Sigmoid colon (tissue), 6 donors: ENCODE measurements at regions not wholly inside any gene's neighbourhood (a gene's known extent, or its start where the extent isn't known, plus 50 kb on each side); places are given as distances from the start of the nearest gene placed in this dataset.

ENCODE experiments used
- DNase-seq: peaks from one replicate; pipeline ENCODE4 v3.0.0-alpha.2; 2019
- H3K27ac ChIP-seq, 4 donors: fragments of 200-600 bp; sonication (generic); one replicate each; pipeline ENCODE4 v1.5.1; 2016 to 2019; ENCODE audit warnings: mild to moderate bottlenecking in 1 of 4
- H3K27me3 ChIP-seq, 3 donors: fragments of 200-600 bp; sonication (generic); one replicate each; pipeline ENCODE4 v1.5.1; 2019; ENCODE audit warnings: mild to moderate bottlenecking in 1 of 3
- H3K36me3 ChIP-seq, 4 donors: fragments of 200-600 bp; sonication (generic); one replicate each; pipeline ENCODE4 v1.5.1; 2016 to 2019
- H3K4me1 ChIP-seq, 4 donors: fragments of 200-600 bp; sonication (generic); one replicate each; pipeline ENCODE4 v1.5.1; 2017 to 2019
- H3K4me3 ChIP-seq, 4 donors: fragments of 200-600 bp; sonication (generic); one replicate each; pipeline ENCODE4 v1.5.1; 2017 to 2019; ENCODE audit warnings: mild to moderate bottlenecking in 2 of 4, moderate library complexity in 1 of 4
- H3K9me3 ChIP-seq, 4 donors: fragments of 200-600 bp in 3 of 4; sonication (generic) in 3 of 4; one replicate each; pipeline versions ENCODE4 v1.5.1 to v1.6.1; 2013 to 2019
- CTCF ChIP-seq, 4 experiments: fragments of 450-650 bp in 3 of 4; fragments of 200-600 bp in 1 of 4; IDR thresholded peaks; one replicate each; pipeline ENCODE4 v1.5.1; 2016 to 2019; ENCODE audit warnings: antibody characterized with exemption in 4 of 4, mild to moderate bottlenecking in 3 of 4, moderate library complexity in 2 of 4
- EP300 ChIP-seq, 4 donors: sonication (generic); formaldehyde crosslinking; IDR thresholded peaks; one replicate each; pipeline ENCODE4 v1.6.1; 2017; ENCODE audit warnings: antibody characterized with exemption in 4 of 4
- POLR2A ChIP-seq, 2 donors: fragments of 450-650 bp; IDR thresholded peaks; one replicate each; pipeline ENCODE4 v1.6.1; 2016; ENCODE audit warnings: antibody characterized with exemption in 2 of 2, mild to moderate bottlenecking in 2 of 2, moderate library complexity in 2 of 2
- POLR2AphosphoS5 ChIP-seq, 4 donors: sonication (generic); formaldehyde crosslinking; IDR thresholded peaks; one replicate each; pipeline ENCODE4 v1.6.1; 2017; ENCODE audit warnings: antibody characterized with exemption in 4 of 4
- WGBS, 2 donors: extraction: QIAGEN DNeasy Blood & Tissue Kit; methylation state at CpG; one replicate each; pipeline ENCODE4 v1.1.7; 2013; 5-methylcytosine and 5-hydroxymethylcytosine counted together
- intact Hi-C: fragments of 100-400 bp; cut with DNase I; formaldehyde crosslinking; loops from one replicate; pipeline ENCODE4 v1.15.1; 2023
- donor health status: healthy with polysubstance abuse.
- donor health status: healthy.

GRCh38 chr6:26194329-26194701 is 107.1 kb downstream of the HFE start:
- no peaks in the 10 kb centered on the region for H3K9me3 ChIP-seq
- TF ChIP-seq POLR2A (IDR thresholded peaks at IDR 0.05) (no peak), CTCF (IDR thresholded peaks at IDR 0.05) (no peak), EP300 (IDR thresholded peaks at IDR 0.05) (no peak), POLR2AphosphoS5 (IDR thresholded peaks at IDR 0.05) (no peak)
- 57 to 65% methylated on average over 3 of the region's 3 CpGs for WGBS, 2 donors
- H3K4me1 ChIP-seq: peaks cover 0 to 27% (median 16%) of the 10 kb centered on the region in 4 donors
- no peaks in the 10 kb centered on the region for H3K27me3 ChIP-seq
- intact Hi-C loops: no loop called here
- DNase-seq: no peak
- no peaks in the 10 kb centered on the region for H3K36me3 ChIP-seq
- peak overlapping the region; percentile 88 to 97 (median 96) for H3K27ac ChIP-seq
- no peak overlapping the region for H3K4me3 ChIP-seq

GRCh38 chr6:26194816-26195375 is 107.7 kb downstream of the HFE start:
- Histone ChIP-seq H3K4me3 (peak overlapping the region; percentile 49 to 68 (median 58)), H3K36me3 (no peaks in the 10 kb centered on the region), H3K4me1 (peaks cover 0 to 23% (median 20%) of the 10 kb centered on the region in 4 donors), H3K27ac (peak overlapping the region; percentile 88 to 97 (median 96)), H3K9me3 (no peaks in the 10 kb centered on the region), H3K27me3 (no peaks in the 10 kb centered on the region)
- intact Hi-C loops: no loop called here
- no peak for DNase-seq
- TF ChIP-seq CTCF (IDR thresholded peaks at IDR 0.05): no peak
- TF ChIP-seq POLR2AphosphoS5 (IDR thresholded peaks at IDR 0.05): no peak
- TF ChIP-seq POLR2A (IDR thresholded peaks at IDR 0.05): no peak
- TF ChIP-seq EP300 (IDR thresholded peaks at IDR 0.05): no peak
- WGBS, 2 donors: 2 to 18% methylated on average over 8 of the region's 8 CpGs

- H3K27ac ChIP-seq: peak overlapping the region; percentile 88 to 97 (median 96)
- H3K4me1 ChIP-seq: peaks cover 0 to 23% (median 21%) of the 10 kb centered on the region in 4 donors
- no peaks in the 10 kb centered on the region for H3K27me3 ChIP-seq
- intact Hi-C loops: no loop called here
- TF ChIP-seq POLR2AphosphoS5 (IDR thresholded peaks at IDR 0.05): peak; percentile 84 to 91 (median 90)
- peak; percentile 52 to 59 for TF ChIP-seq POLR2A (IDR thresholded peaks at IDR 0.05)
- no peak for TF ChIP-seq EP300 (IDR thresholded peaks at IDR 0.05)
- TF ChIP-seq CTCF (IDR thresholded peaks at IDR 0.05): no peak
- H3K36me3 ChIP-seq: no peaks in the 10 kb centered on the region
- no peaks in the 10 kb centered on the region for H3K9me3 ChIP-seq
- WGBS, 2 donors: 1 to 14% methylated on average over 23 of the region's 23 CpGs
- H3K4me3 ChIP-seq: peak overlapping the region; percentile 49 to 68 (median 58)
- DNase-seq: peak; percentile 97
These were observed 108.2 kb downstream of the HFE start for GRCh38 chr6:26195376-26195923.

GRCh38 chr6:26195924-26196845 is 109.0 kb downstream of the HFE start:
- TF ChIP-seq POLR2A (IDR thresholded peaks at IDR 0.05) (no peak), POLR2AphosphoS5 (IDR thresholded peaks at IDR 0.05) (no peak), EP300 (IDR thresholded peaks at IDR 0.05) (no peak), CTCF (IDR thresholded peaks at IDR 0.05) (no peak)
- DNase-seq: no peak
- H3K27me3 ChIP-seq: no peaks in the 10 kb centered on the region
- H3K4me1 ChIP-seq: peaks cover 0 to 23% (median 21%) of the 10 kb centered on the region in 4 donors
- intact Hi-C loops: loop anchor here (2.0 kb wide), 1 partner anchor 39 kb away; a partner anchor contains a TSS
- WGBS, 2 donors: 25 to 31% methylated on average over 28 of the region's 28 CpGs
- H3K9me3 ChIP-seq: no peaks in the 10 kb centered on the region
- no peaks in the 10 kb centered on the region for H3K36me3 ChIP-seq
- peak overlapping the region; percentile 88 to 97 (median 96) for H3K27ac ChIP-seq
- peak overlapping the region; percentile 49 to 68 (median 58) for H3K4me3 ChIP-seq
